H9 (cell line): ENCODE measurements at regions not wholly inside any gene's neighbourhood (a gene's known extent, or its start where the extent isn't known, plus 50 kb on each side); places are given as distances from the start of the nearest gene placed in this dataset.

Source experiments
- DNase-seq: peaks from one replicate; pipeline ENCODE4 v3.0.0-alpha.2; 2017
- H2AFZ ChIP-seq: one replicate; pipeline ENCODE4 v1.6.1; 2013; ENCODE audit warnings: mild to moderate bottlenecking, low read length, control low read depth, moderate library complexity
- H2AK5ac ChIP-seq: 2 replicates; pipeline ENCODE4 v1.6.1; 2013; ENCODE audit warnings: low read length, control low read depth, mixed read lengths; ENCODE audit not compliant: insufficient read length
- H2BK120ac ChIP-seq: one replicate; pipeline ENCODE4 v1.6.1; 2013; ENCODE audit warnings: low read depth, mild to moderate bottlenecking, low read length, control low read depth, inconsistent platforms; ENCODE audit not compliant: poor library complexity, severe bottlenecking
- H2BK12ac ChIP-seq: 2 replicates; pipeline ENCODE4 v1.6.1; 2013; ENCODE audit warnings: low read length, control low read depth, mixed read lengths, low read depth; ENCODE audit not compliant: insufficient read length
- H2BK15ac ChIP-seq: 2 replicates; pipeline ENCODE4 v1.6.1; 2013; ENCODE audit warnings: low read depth, low read length, control low read depth
- H2BK20ac ChIP-seq: one replicate; pipeline ENCODE4 v1.6.1; 2013; ENCODE audit warnings: low read depth, mild to moderate bottlenecking, low read length, control low read depth, inconsistent platforms; ENCODE audit not compliant: poor library complexity, severe bottlenecking
- H2BK5ac ChIP-seq: 2 replicates; pipeline ENCODE4 v1.6.1; 2013; ENCODE audit warnings: low read length, control low read depth, mixed read lengths; ENCODE audit not compliant: insufficient read length
- H3K14ac ChIP-seq: 2 replicates; pipeline ENCODE4 v1.6.1; 2013; ENCODE audit warnings: low read length, control low read depth; ENCODE audit not compliant: insufficient read depth
- H3K18ac ChIP-seq: 2 replicates; pipeline ENCODE4 v1.6.1; 2013; ENCODE audit warnings: low read depth, mild to moderate bottlenecking, mixed read lengths, low read length, control low read depth; ENCODE audit not compliant: insufficient read length
- H3K23ac ChIP-seq: 2 replicates; pipeline ENCODE4 v1.6.1; 2013; ENCODE audit warnings: low read length, control low read depth, mixed read lengths, low read depth; ENCODE audit not compliant: insufficient read length
- H3K23me2 ChIP-seq: 2 replicates; pipeline ENCODE4 v1.6.1; 2013; ENCODE audit warnings: low read depth, mild to moderate bottlenecking, mixed read lengths, low read length, control low read depth; ENCODE audit not compliant: insufficient read length, poor library complexity, severe bottlenecking
- H3K27ac ChIP-seq: 2 replicates; pipeline ENCODE4 v1.5.1; 2013; ENCODE audit warnings: low read length, control low read depth, mixed read lengths, low read depth; ENCODE audit not compliant: insufficient read length
- H3K27me3 ChIP-seq: 2 replicates; pipeline ENCODE4 v1.6.1; 2013; ENCODE audit warnings: low read length, control low read depth, inconsistent platforms; ENCODE audit not compliant: insufficient read depth
- H3K4ac ChIP-seq: 2 replicates; pipeline ENCODE4 v1.6.1; 2013; ENCODE audit warnings: low read depth, mild to moderate bottlenecking, control low read depth, inconsistent platforms, low read length, moderate library complexity
- H3K4me1 ChIP-seq: 2 replicates; pipeline ENCODE4 v1.6.1; 2013; ENCODE audit warnings: low read length, control low read depth, inconsistent platforms; ENCODE audit not compliant: insufficient read depth
- H3K4me2 ChIP-seq: 2 replicates; pipeline ENCODE4 v1.6.1; 2013; ENCODE audit warnings: low read length, control low read depth, mixed read lengths; ENCODE audit not compliant: insufficient read length, insufficient read depth
- H3K56ac ChIP-seq: 2 replicates; pipeline ENCODE4 v1.6.1; 2013; ENCODE audit warnings: low read depth, mild to moderate bottlenecking, mixed read lengths, low read length, control low read depth; ENCODE audit not compliant: insufficient read length
- H3K79me1 ChIP-seq: 2 replicates; pipeline ENCODE4 v1.6.1; 2013; ENCODE audit warnings: low read depth, mild to moderate bottlenecking, moderate library complexity, low read length, control low read depth, inconsistent platforms; ENCODE audit not compliant: insufficient read depth, poor library complexity, severe bottlenecking
- H3K79me2 ChIP-seq: 2 replicates; pipeline ENCODE4 v1.6.1; 2013; ENCODE audit warnings: low read length, control low read depth, inconsistent platforms; ENCODE audit not compliant: insufficient read depth
- H3K9ac ChIP-seq: 2 replicates; pipeline ENCODE4 v1.6.1; 2013; ENCODE audit warnings: low read length, control low read depth, mixed read lengths; ENCODE audit not compliant: insufficient read length; ENCODE audit errors: extremely low read depth
- H3K9me3 ChIP-seq: one replicate; pipeline ENCODE4 v1.6.1; 2013; ENCODE audit warnings: low read depth, low read length, inconsistent platforms; ENCODE audit not compliant: control insufficient read depth
- H3T11ph ChIP-seq: one replicate; pipeline ENCODE4 v1.6.1; 2013; ENCODE audit warnings: mild to moderate bottlenecking, low read length, control low read depth, inconsistent platforms
- H4K20me1 ChIP-seq: one replicate; pipeline ENCODE4 v1.6.1; 2013; ENCODE audit not compliant: control insufficient read depth, insufficient read length, insufficient read depth
- H4K5ac ChIP-seq: 2 replicates; pipeline ENCODE4 v1.6.1; 2013; ENCODE audit warnings: low read depth, mild to moderate bottlenecking, mixed read lengths, low read length, control low read depth; ENCODE audit not compliant: insufficient read length
- H4K8ac ChIP-seq: replicated peaks from 2 replicates; pipeline ENCODE4 v1.6.1; 2013; ENCODE audit warnings: low read length, control low read depth, mixed read lengths, low read depth; ENCODE audit not compliant: insufficient read length
- H4K91ac ChIP-seq: 2 replicates; pipeline ENCODE4 v1.6.1; 2013; ENCODE audit warnings: low read depth, mild to moderate bottlenecking, moderate library complexity, mixed read lengths, low read length, control low read depth; ENCODE audit not compliant: insufficient read length
- H3K27ac Mint-ChIP-seq, 3 experiments: 2 replicates in 2 of 3; 3 replicates in 1 of 3; pipeline ENCODE4 v1.8.0; 2020 to 2021; ENCODE audit warnings: mixed read lengths in 3 of 3, mild to moderate bottlenecking in 1 of 3, moderate library complexity in 1 of 3
- H3K27me3 Mint-ChIP-seq: 2 replicates; pipeline ENCODE4 v1.8.0; 2021; ENCODE audit warnings: low read depth, mild to moderate bottlenecking, moderate library complexity, mixed read lengths
- H3K36me3 Mint-ChIP-seq, 3 experiments: 2 replicates in 2 of 3; 3 replicates in 1 of 3; pipeline ENCODE4 v1.8.0; 2020 to 2021; ENCODE audit warnings: low read depth in 3 of 3, mixed read lengths in 3 of 3; ENCODE audit not compliant: insufficient read depth in 1 of 3
- H3K4me1 Mint-ChIP-seq, 2 experiments: 2 replicates each; pipeline ENCODE4 v1.8.0; 2020; ENCODE audit warnings: mixed read lengths in 2 of 2
- H3K4me3 Mint-ChIP-seq, 2 experiments: 2 replicates in 1 of 2; 3 replicates in 1 of 2; pipeline ENCODE4 v1.8.0; 2020 to 2021; ENCODE audit warnings: mild to moderate bottlenecking in 2 of 2, mixed read lengths in 2 of 2, moderate library complexity in 1 of 2
- H3K9me3 Mint-ChIP-seq, 2 experiments: 2 replicates in 1 of 2; 3 replicates in 1 of 2; pipeline ENCODE4 v1.8.0; 2020; ENCODE audit warnings: mild to moderate bottlenecking in 2 of 2, mixed read lengths in 2 of 2, moderate library complexity in 1 of 2
- CTCF ChIP-seq: fragments of 200-600 bp; sonication (generic); conservative IDR thresholded peaks from 3 replicates; pipeline ENCODE4 v1.8.0; 2021; ENCODE audit warnings: antibody characterized with exemption, mild to moderate bottlenecking
- whole genome bisulfite sequencing: extraction: QIAGEN DNeasy Blood & Tissue Kit; methylation state at CpG from one replicate; pipeline ENCODE4 v1.1.7; 2013; ENCODE audit warnings: missing lambda C conversion rate, low lambda C conversion rate, mixed read lengths; ENCODE audit not compliant: insufficient read length; ENCODE audit errors: extremely low coverage; 5-methylcytosine and 5-hydroxymethylcytosine counted together

- H3K23ac ChIP-seq, result no peak overlapping the region
- no peak overlapping the region for H4K8ac ChIP-seq
- H4K91ac ChIP-seq, result no peak overlapping the region
- H3K4me1 ChIP-seq, result peaks cover 3% of the 10 kb centered on the region; the same call in 1 of the 2 replicates
- H2BK12ac ChIP-seq, result no peak overlapping the region
- no peak overlapping the region for H3K27ac ChIP-seq
- H2AK5ac ChIP-seq, result no peak overlapping the region
- H3K27ac Mint-ChIP-seq, result no peak overlapping the region
- H3K9ac ChIP-seq, result no peak overlapping the region
- TF ChIP-seq CTCF, result no peak
- no peak overlapping the region for H2BK120ac ChIP-seq
- H3K14ac ChIP-seq, result no peak overlapping the region
- no peak overlapping the region for H3K4ac ChIP-seq
- WGBS, result no CpG with 5 or more reads among the region's 2 CpGs
- no peaks in the 10 kb centered on the region for H3K79me2 ChIP-seq
- no peak overlapping the region for H2BK20ac ChIP-seq
- no peaks in the 10 kb centered on the region for H3K27me3 ChIP-seq
- peaks cover 21 to 25% of the 10 kb centered on the region in 2 experiments for H3K4me1 Mint-ChIP-seq
- no peaks in the 10 kb centered on the region for H3K79me1 ChIP-seq
- H3K18ac ChIP-seq, result no peak overlapping the region
- no peaks in the 10 kb centered on the region; the same call in 1 of the 2 replicates for H3K27me3 Mint-ChIP-seq
- no peak overlapping the region for H2BK5ac ChIP-seq
- H3K36me3 Mint-ChIP-seq, result no peaks in the 10 kb centered on the region
- H3K9me3 ChIP-seq, result no peaks in the 10 kb centered on the region
- no peak overlapping the region for H2BK15ac ChIP-seq
- no peak overlapping the region for H3T11ph ChIP-seq
- H3K4me3 Mint-ChIP-seq, result no peak overlapping the region
- no peak overlapping the region for H4K5ac ChIP-seq
- no peak overlapping the region for H2AFZ ChIP-seq
- no peaks in the 10 kb centered on the region for H3K23me2 ChIP-seq
- H3K4me2 ChIP-seq, result no peak overlapping the region
- no peak for DNase-seq
- no peaks in the 10 kb centered on the region; a peak in 1 of 5 replicates for H3K9me3 Mint-ChIP-seq
- no peak overlapping the region for H3K56ac ChIP-seq
- no peaks in the 10 kb centered on the region for H4K20me1 ChIP-seq
Measured at GRCh38 chr1:111568160-111568647, 51.4 kb upstream of the RAP1A start.
